ENCODE measurements at regions not wholly inside any gene's neighbourhood (a gene's known extent, or its start where the extent isn't known, plus 50 kb on each side); places are given as distances from the start of the nearest gene placed in this dataset.
"Not testable (repeated sequence)": the region's sequence is repeated elsewhere in the genome, so short reads cannot be mapped to it uniquely, and the experiment has no call there.

- no peak for FAIRE-seq
- no peak for TF ChIP-seq POLR2A (IDR thresholded peaks at IDR 0.05; ENCODE audit: low read depth, low read length)
- DNase-seq (ENCODE audit: insufficient read length, low spot score), result no peak
Observed at GRCh38 chr4:162972661-162973330, 193.9 kb downstream of the NAF1 start.

GRCh38 chr4:162969194-162969593 is 197.5 kb downstream of the NAF1 start:
- DNase-seq (ENCODE audit: insufficient read length, low spot score) (no peak), FAIRE-seq (no peak)
- TF ChIP-seq POLR2A (IDR thresholded peaks at IDR 0.05; ENCODE audit: low read depth, low read length), result no peak

GRCh38 chr4:162965978-162966377 is 200.7 kb downstream of the NAF1 start:
- not testable (repeated sequence) for DNase-seq (ENCODE audit: insufficient read length, low spot score); FAIRE-seq

GRCh38 chr4:162959046-162959445 is 207.6 kb downstream of the NAF1 start:
- DNase-seq (ENCODE audit: insufficient read length, low spot score), result no peak

GRCh38 chr4:162957521-162958143 is 209.1 kb downstream of the NAF1 start:
- no peak for TF ChIP-seq POLR2A (IDR thresholded peaks at IDR 0.05; ENCODE audit: low read depth, low read length)
- DNase-seq (ENCODE audit: insufficient read length, low spot score), result no peak
- no peak for FAIRE-seq

More at GRCh38 chr4:162959046-162959445, 207.6 kb downstream of the NAF1 start:
- FAIRE-seq, result no peak
- no peak for TF ChIP-seq POLR2A (IDR thresholded peaks at IDR 0.05; ENCODE audit: low read depth, low read length)

GRCh38 chr4:162954976-162955375 is 211.7 kb downstream of the NAF1 start:
- no peak for TF ChIP-seq POLR2A (IDR thresholded peaks at IDR 0.05; ENCODE audit: low read depth, low read length)
- DNase-seq (ENCODE audit: insufficient read length, low spot score) (no peak), FAIRE-seq (no peak)

- no peak for TF ChIP-seq POLR2A (IDR thresholded peaks at IDR 0.05; ENCODE audit: low read depth, low read length)
- no peak for FAIRE-seq
- DNase-seq (ENCODE audit: insufficient read length, low spot score), result peak; percentile 2
Observed at GRCh38 chr4:162952232-162952631, 214.5 kb downstream of the NAF1 start.

- TF ChIP-seq POLR2A (IDR thresholded peaks at IDR 0.05; ENCODE audit: low read depth, low read length), result no peak
- no peak for FAIRE-seq
- DNase-seq (ENCODE audit: insufficient read length, low spot score), result no peak
Observed at GRCh38 chr4:162945713-162946112, 221.0 kb downstream of the NAF1 start.

GRCh38 chr4:162943263-162943662 is 223.4 kb downstream of the NAF1 start:
- DNase-seq (ENCODE audit: insufficient read length, low spot score) (no peak), FAIRE-seq (no peak)
- no peak for TF ChIP-seq POLR2A (IDR thresholded peaks at IDR 0.05; ENCODE audit: low read depth, low read length)

- FAIRE-seq (no peak), DNase-seq (ENCODE audit: insufficient read length, low spot score) (no peak)
- no peak for TF ChIP-seq POLR2A (IDR thresholded peaks at IDR 0.05; ENCODE audit: low read depth, low read length)
Observed at GRCh38 chr4:162938738-162939485, 227.8 kb downstream of the NAF1 start.

- FAIRE-seq (no peak), DNase-seq (ENCODE audit: insufficient read length, low spot score) (no peak)
- TF ChIP-seq POLR2A (IDR thresholded peaks at IDR 0.05; ENCODE audit: low read depth, low read length), result no peak
Observed at GRCh38 chr4:162935214-162935613, 231.5 kb downstream of the NAF1 start.

- no peak for TF ChIP-seq POLR2A (IDR thresholded peaks at IDR 0.05; ENCODE audit: low read depth, low read length)
- FAIRE-seq, result no peak
- no peak for DNase-seq (ENCODE audit: insufficient read length, low spot score)
Observed at GRCh38 chr4:162931286-162931685, 235.4 kb downstream of the NAF1 start.

GRCh38 chr4:162921178-162921785 is 245.4 kb downstream of the NAF1 start:
- TF ChIP-seq POLR2A (IDR thresholded peaks at IDR 0.05; ENCODE audit: low read depth, low read length), result no peak
- FAIRE-seq (no peak), DNase-seq (ENCODE audit: insufficient read length, low spot score) (no peak)

- DNase-seq (ENCODE audit: insufficient read length, low spot score) (no peak), FAIRE-seq (no peak)
- TF ChIP-seq POLR2A (IDR thresholded peaks at IDR 0.05; ENCODE audit: low read depth, low read length), result no peak
Observed at GRCh38 chr4:162920649-162921048, 246.0 kb downstream of the NAF1 start.
